Keratinocyte (primary cell): ENCODE measurements at regions not wholly inside any gene's neighbourhood (a gene's known extent, or its start where the extent isn't known, plus 50 kb on each side); places are given as distances from the start of the nearest gene placed in this dataset.

Source experiments
- DNase-seq: peaks from one replicate; pipeline ENCODE4 v3.0.0-alpha.2; 2011; ENCODE audit warnings: low read depth, missing footprints, low spot score
- FAIRE-seq: peaks from 2 replicates; lab custom pipeline; 2011; peaks lifted over from hg19 to GRCh38; lab: Jason Lieb, UNC
- H2AFZ ChIP-seq: 2 replicates; pipeline ENCODE4 v1.6.0; 2012; ENCODE audit warnings: low read length, control low read depth, inconsistent platforms; ENCODE audit not compliant: control insufficient read depth
- H3K27ac ChIP-seq: 2 replicates; pipeline ENCODE4 v1.5.1; 2011; ENCODE audit warnings: low read length; ENCODE audit not compliant: control insufficient read depth, insufficient read depth
- H3K27me3 ChIP-seq: 3 replicates; pipeline ENCODE4 v1.6.0; 2011; ENCODE audit warnings: low read length; ENCODE audit not compliant: control insufficient read depth, insufficient read depth; ENCODE audit errors: extremely low read depth
- H3K36me3 ChIP-seq, 2 experiments: 2 replicates in 1 of 2; 3 replicates in 1 of 2; pipeline ENCODE4 v1.5.1; 2011; ENCODE audit warnings: low read length in 2 of 2, mild to moderate bottlenecking in 1 of 2; ENCODE audit not compliant: control insufficient read depth in 2 of 2, insufficient read depth in 2 of 2; ENCODE audit errors: extremely low read depth in 1 of 2
- H3K4me1 ChIP-seq: 3 replicates; pipeline ENCODE4 v1.5.1; 2011; ENCODE audit warnings: low read length; ENCODE audit not compliant: control insufficient read depth, insufficient read depth; ENCODE audit errors: extremely low read depth
- H3K4me2 ChIP-seq: 3 replicates; pipeline ENCODE4 v1.6.0; 2011; ENCODE audit warnings: low read depth, low read length; ENCODE audit not compliant: control insufficient read depth, insufficient read depth; ENCODE audit errors: extremely low read depth
- H3K4me3 ChIP-seq, 3 experiments: fragments of 200-600 bp in 1 of 3; sonication (generic) in 1 of 3; 2 replicates in 2 of 3; 3 replicates in 1 of 3; pipeline ENCODE4 v1.5.1; 2011 to 2016; ENCODE audit warnings: low read length in 3 of 3, mild to moderate bottlenecking in 3 of 3, control low read depth in 2 of 3, inconsistent platforms in 1 of 3, low read depth in 1 of 3, mixed read lengths in 1 of 3, mixed run types in 1 of 3, moderate library complexity in 1 of 3; ENCODE audit not compliant: control insufficient read depth in 2 of 3, insufficient read depth in 2 of 3; ENCODE audit errors: extremely low read depth in 1 of 3
- H3K79me2 ChIP-seq: 2 replicates; pipeline ENCODE4 v1.6.0; 2012; ENCODE audit warnings: low read length; ENCODE audit not compliant: control insufficient read depth, insufficient read depth
- H3K9ac ChIP-seq: 3 replicates; pipeline ENCODE4 v1.6.0; 2011; ENCODE audit warnings: low read length; ENCODE audit not compliant: control insufficient read depth, insufficient read depth; ENCODE audit errors: extremely low read depth
- H3K9me1 ChIP-seq: 3 replicates; pipeline ENCODE4 v1.6.0; 2011; ENCODE audit warnings: low read length; ENCODE audit not compliant: control insufficient read depth, insufficient read depth; ENCODE audit errors: extremely low read depth
- H3K9me3 ChIP-seq: 2 replicates; pipeline ENCODE4 v1.5.1; 2012; ENCODE audit warnings: low read depth, low read length; ENCODE audit not compliant: control insufficient read depth
- H4K20me1 ChIP-seq: 3 replicates; pipeline ENCODE4 v1.6.0; 2011; ENCODE audit warnings: low read length; ENCODE audit not compliant: control insufficient read depth, insufficient read depth; ENCODE audit errors: extremely low read depth
- EZH2 ChIP-seq: IDR thresholded peaks from one replicate; pipeline ENCODE4 v1.6.1; 2012; ENCODE audit warnings: inconsistent platforms, mild to moderate bottlenecking, low read length, moderate library complexity
- dilution Hi-C: fragments of 300-500 bp; cut with MboI; formaldehyde crosslinking; loops from one replicate; pipeline ENCODE4 v1.7.0; 2020; ENCODE audit warnings: low sequenced_read_pairs; ENCODE audit not compliant: extremely low pct_ligation_motif_present
- TF ChIP-seq, protein P1 (sequence below), 3 experiments: IDR thresholded peaks in 1 of 3; conservative IDR thresholded peaks in 1 of 3; optimal IDR thresholded peaks in 1 of 3; 2 replicates in 2 of 3; 3 replicates in 1 of 3; pipeline versions ENCODE3 to v1.5.1; 2011; ENCODE audit warnings: low read length in 3 of 3, mild to moderate bottlenecking in 3 of 3, moderate library complexity in 2 of 3, control low read depth in 1 of 3, inconsistent platforms in 1 of 3; ENCODE audit not compliant: insufficient read depth in 2 of 3; ENCODE audit errors: extremely low read depth in 1 of 3

DNA sequence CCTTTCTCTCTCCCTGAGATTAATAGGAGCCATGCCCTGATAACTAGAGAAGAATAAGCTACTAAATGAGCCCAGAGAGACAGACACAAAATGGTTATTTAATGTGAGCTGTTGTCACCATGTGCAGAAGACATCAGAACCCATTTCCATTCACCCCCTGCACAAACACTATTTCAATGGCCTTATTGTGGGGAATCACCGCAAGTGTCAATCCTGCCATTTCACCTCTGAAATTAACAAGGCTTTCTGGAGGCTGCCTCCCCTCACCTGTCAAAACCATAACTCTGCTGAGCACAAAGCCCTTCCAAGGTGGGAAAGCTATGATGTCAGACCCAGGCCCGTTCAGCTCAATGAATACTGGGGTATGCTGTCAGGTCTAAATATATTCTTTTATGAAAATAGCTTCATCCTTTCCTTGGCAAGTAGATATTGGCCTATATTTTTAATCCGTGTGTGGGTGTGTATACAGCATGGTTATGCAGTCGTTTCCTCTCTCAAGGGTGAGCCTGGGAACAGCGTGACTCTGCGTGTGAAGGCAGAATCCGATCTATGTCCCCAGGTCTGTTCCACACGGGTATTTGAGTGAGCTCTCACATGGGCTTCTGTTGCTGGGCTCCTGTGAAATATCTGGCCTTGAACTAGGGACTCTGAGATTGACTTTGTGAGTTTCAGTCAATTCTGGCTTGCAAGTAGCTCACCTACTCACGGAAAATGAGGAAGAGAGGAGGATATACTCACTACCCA is 266.3 kb downstream of the FBXW7 start:
- no peaks in the 10 kb centered on the region for H3K9me3 ChIP-seq
- dilution Hi-C loops = no loop called here
- FAIRE-seq (peak; percentile 56), DNase-seq (no peak)
- TF ChIP-seq, protein P1, sequence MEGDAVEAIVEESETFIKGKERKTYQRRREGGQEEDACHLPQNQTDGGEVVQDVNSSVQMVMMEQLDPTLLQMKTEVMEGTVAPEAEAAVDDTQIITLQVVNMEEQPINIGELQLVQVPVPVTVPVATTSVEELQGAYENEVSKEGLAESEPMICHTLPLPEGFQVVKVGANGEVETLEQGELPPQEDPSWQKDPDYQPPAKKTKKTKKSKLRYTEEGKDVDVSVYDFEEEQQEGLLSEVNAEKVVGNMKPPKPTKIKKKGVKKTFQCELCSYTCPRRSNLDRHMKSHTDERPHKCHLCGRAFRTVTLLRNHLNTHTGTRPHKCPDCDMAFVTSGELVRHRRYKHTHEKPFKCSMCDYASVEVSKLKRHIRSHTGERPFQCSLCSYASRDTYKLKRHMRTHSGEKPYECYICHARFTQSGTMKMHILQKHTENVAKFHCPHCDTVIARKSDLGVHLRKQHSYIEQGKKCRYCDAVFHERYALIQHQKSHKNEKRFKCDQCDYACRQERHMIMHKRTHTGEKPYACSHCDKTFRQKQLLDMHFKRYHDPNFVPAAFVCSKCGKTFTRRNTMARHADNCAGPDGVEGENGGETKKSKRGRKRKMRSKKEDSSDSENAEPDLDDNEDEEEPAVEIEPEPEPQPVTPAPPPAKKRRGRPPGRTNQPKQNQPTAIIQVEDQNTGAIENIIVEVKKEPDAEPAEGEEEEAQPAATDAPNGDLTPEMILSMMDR (optimal IDR thresholded peaks at IDR 0.05 in 1 of 3, IDR thresholded peaks at IDR 0.05 in 1 of 3, conservative IDR thresholded peaks at IDR 0.05 in 1 of 3; ENCODE audit: extremely low read depth in 1 of 3, insufficient read depth in 2 of 3, low read length in 3 of 3) = no peak
- no peak for TF ChIP-seq EZH2
- no peaks in the 10 kb centered on the region for H3K36me3 ChIP-seq
- no peak overlapping the region for H2AFZ ChIP-seq
- H3K79me2 ChIP-seq = no peaks in the 10 kb centered on the region
- no peaks in the 10 kb centered on the region for H3K27me3 ChIP-seq
- no peaks in the 10 kb centered on the region for H4K20me1 ChIP-seq
- H3K27ac ChIP-seq = no peak overlapping the region
- no peak overlapping the region for H3K9ac ChIP-seq
- no peaks in the 10 kb centered on the region for H3K9me1 ChIP-seq
- H3K4me2 ChIP-seq = no peak overlapping the region
- no peak overlapping the region for H3K4me3 ChIP-seq
- H3K4me1 ChIP-seq = peaks cover 41% of the 10 kb centered on the region

DNA sequence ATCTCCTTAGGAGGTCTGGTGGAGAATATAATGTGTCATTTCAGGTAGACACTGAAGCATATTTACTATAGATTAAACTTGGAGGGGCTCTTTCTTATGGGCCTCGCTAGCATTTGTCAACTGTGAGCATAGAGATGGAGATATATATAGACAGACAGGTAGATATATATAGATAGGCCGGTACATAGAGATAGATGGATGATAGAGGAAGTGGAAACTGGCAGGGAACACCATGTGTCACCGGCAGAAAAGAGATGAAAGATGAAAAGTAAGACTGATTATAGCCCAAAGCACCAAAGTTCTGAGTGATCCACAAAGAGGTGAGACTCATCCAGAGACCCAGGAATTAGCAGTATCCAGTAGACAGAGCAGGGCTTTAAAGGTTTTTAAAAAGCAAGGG is 268.1 kb downstream of the FBXW7 start:
- H3K4me1 ChIP-seq = peaks cover 37% of the 10 kb centered on the region
- FAIRE-seq (no peak), DNase-seq (no peak)
- no peaks in the 10 kb centered on the region for H3K9me1 ChIP-seq
- no peaks in the 10 kb centered on the region for H3K79me2 ChIP-seq
- no peak overlapping the region for H3K27ac ChIP-seq
- no peak for TF ChIP-seq EZH2
- TF ChIP-seq, protein P1 (optimal IDR thresholded peaks at IDR 0.05 in 1 of 3, IDR thresholded peaks at IDR 0.05 in 1 of 3, conservative IDR thresholded peaks at IDR 0.05 in 1 of 3; ENCODE audit: extremely low read depth in 1 of 3, insufficient read depth in 2 of 3, low read length in 3 of 3) = no peak
- no peak overlapping the region for H2AFZ ChIP-seq
- no peaks in the 10 kb centered on the region for H3K36me3 ChIP-seq
- dilution Hi-C loops = no loop called here
- H3K9me3 ChIP-seq = no peaks in the 10 kb centered on the region
- H3K4me2 ChIP-seq = no peak overlapping the region
- H4K20me1 ChIP-seq = no peaks in the 10 kb centered on the region
- no peak overlapping the region for H3K4me3 ChIP-seq
- no peak overlapping the region for H3K9ac ChIP-seq
- H3K27me3 ChIP-seq = no peaks in the 10 kb centered on the region
